Lung (tissue), 11 donors: ENCODE measurements at regions not wholly inside any gene's neighbourhood (a gene's known extent, or its start where the extent isn't known, plus 50 kb on each side); places are given as distances from the start of the nearest gene placed in this dataset.

Source experiments
- ATAC-seq: fragments of 200-7000 bp; cut with Tn5 transposase; one replicate; pipeline ENCODE4 v1.9.1; 2020; ENCODE audit warnings: moderate number of reproducible peaks; ENCODE audit not compliant: insufficient read depth, low FRiP score
- DNase-seq, 3 donors: peaks; one replicate each; pipeline ENCODE4 v3.0.0-alpha.2; 2013 to 2017
- H3K27ac ChIP-seq, 2 donors: one replicate each; pipeline ENCODE4 v1.5.1; 2013; ENCODE audit warnings: mild to moderate bottlenecking in 2 of 2, moderate library complexity in 2 of 2, control low read depth in 1 of 2, inconsistent platforms in 1 of 2, low read depth in 1 of 2, low read length in 1 of 2
- H3K27me3 ChIP-seq, 3 donors: one replicate each; pipeline ENCODE4 v1.5.1; 2013; ENCODE audit warnings: low read length in 2 of 3; ENCODE audit not compliant: control insufficient read depth in 3 of 3, insufficient read depth in 3 of 3
- H3K36me3 ChIP-seq, 4 donors: one replicate each; pipeline ENCODE4 v1.5.1; 2013; ENCODE audit warnings: low read length in 4 of 4, mild to moderate bottlenecking in 1 of 4, moderate library complexity in 1 of 4; ENCODE audit not compliant: control insufficient read depth in 4 of 4, insufficient read depth in 4 of 4
- H3K4me1 ChIP-seq, 5 donors: one replicate each; pipeline ENCODE4 v1.5.1; 2013; ENCODE audit warnings: low read length in 5 of 5, mild to moderate bottlenecking in 2 of 5, moderate library complexity in 1 of 5; ENCODE audit not compliant: control insufficient read depth in 5 of 5, insufficient read depth in 5 of 5
- H3K4me3 ChIP-seq: one replicate; pipeline ENCODE4 v1.5.1; 2013; ENCODE audit warnings: mild to moderate bottlenecking, control low read depth, moderate library complexity
- H3K9ac ChIP-seq, 2 donors: one replicate each; pipeline ENCODE4 v1.5.1; 2013; ENCODE audit warnings: low read length in 2 of 2, control low read depth in 1 of 2; ENCODE audit not compliant: insufficient read depth in 1 of 2
- H3K9me3 ChIP-seq, 4 donors: one replicate each; pipeline ENCODE4 v1.5.1; 2013; ENCODE audit warnings: low read length in 3 of 4, mild to moderate bottlenecking in 1 of 4, moderate library complexity in 1 of 4; ENCODE audit not compliant: control insufficient read depth in 4 of 4, insufficient read depth in 3 of 4
- CTCF ChIP-seq: IDR thresholded peaks from 2 replicates; pipeline ENCODE4 v1.5.1; 2012; ENCODE audit warnings: mild to moderate bottlenecking; ENCODE audit errors: control extremely low read depth, extremely low read depth
- WGBS, 2 donors: extraction: QIAGEN DNeasy Blood & Tissue Kit; methylation state at CpG; one replicate each; pipeline ENCODE4 v1.1.7; 2013; 5-methylcytosine and 5-hydroxymethylcytosine counted together
- donor health status: control.
- donor health status: control.
- donor health status: Bipolar disorder and iron deficiency.
- donor health status: healthy.
- donor health status: DM: yes; HTN: yes; CAD: no.

DNA sequence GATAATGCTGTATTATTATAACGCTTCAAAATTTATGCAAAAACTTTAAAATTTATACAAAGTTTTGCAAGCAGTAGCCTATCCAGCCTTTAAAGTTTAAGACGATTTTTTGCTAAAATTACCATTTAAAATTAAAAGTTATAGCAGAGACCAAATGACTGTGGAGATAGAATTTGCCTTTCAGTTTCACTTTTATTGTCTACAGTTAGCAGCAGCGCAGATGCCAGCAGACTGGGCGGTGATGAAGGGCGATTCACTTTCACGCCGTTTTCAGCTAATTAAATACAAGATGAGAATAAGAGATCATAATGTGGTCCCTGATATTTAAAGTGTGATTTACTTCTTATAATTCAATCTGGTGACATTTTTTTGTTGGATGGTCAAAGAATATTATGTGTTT is 1381.5 kb upstream of the ADGRL3 start:
- peaks cover 0 to 2% (median 0%) of the 10 kb centered on the region in 4 donors for H3K9me3 ChIP-seq
- no peaks in the 10 kb centered on the region for H3K36me3 ChIP-seq
- H3K27ac ChIP-seq = no peak overlapping the region
- no peak overlapping the region for H3K4me3 ChIP-seq
- no peak for TF ChIP-seq CTCF
- 41 to 50% methylated on average over 7 of the region's 7 CpGs for WGBS, 2 donors
- ATAC-seq = no peak
- no peaks in the 10 kb centered on the region for H3K4me1 ChIP-seq
- DNase-seq = peak in 2 of 3 donors; percentile 4 to 21
- no peaks in the 10 kb centered on the region for H3K27me3 ChIP-seq
- H3K9ac ChIP-seq = no peak overlapping the region

DNA sequence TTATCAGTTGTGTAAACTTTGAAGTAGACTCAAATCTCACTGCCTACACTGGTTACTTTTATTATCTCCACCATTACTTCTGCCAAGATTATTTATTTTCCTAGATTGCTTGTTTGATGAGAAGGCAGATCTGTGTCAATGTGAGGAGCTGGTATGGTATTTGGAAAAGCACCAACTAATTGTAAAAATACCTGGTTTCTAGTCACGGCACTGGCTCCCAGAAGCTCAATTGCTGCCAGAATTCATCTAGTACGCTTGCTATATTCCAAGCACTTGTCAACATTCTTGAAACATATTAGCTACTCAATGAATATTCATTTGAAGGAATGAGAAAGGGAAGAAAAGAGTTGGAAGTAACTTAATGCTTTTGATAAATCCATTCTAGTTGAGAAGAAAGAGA is 1376.8 kb upstream of the ADGRL3 start:
- no peak overlapping the region for H3K4me3 ChIP-seq
- no peak overlapping the region for H3K9ac ChIP-seq
- ATAC-seq (no peak), DNase-seq (no peak)
- H3K27ac ChIP-seq = no peak overlapping the region
- H3K36me3 ChIP-seq = no peaks in the 10 kb centered on the region
- 61 to 74% methylated on average over 2 of the region's 2 CpGs for WGBS, 2 donors
- H3K27me3 ChIP-seq = no peaks in the 10 kb centered on the region
- H3K9me3 ChIP-seq = peaks cover 0 to 2% (median 0%) of the 10 kb centered on the region in 4 donors
- H3K4me1 ChIP-seq = no peaks in the 10 kb centered on the region
- no peak for TF ChIP-seq CTCF

GRCh38 chr4:59825104-59825503 is 1375.0 kb upstream of the ADGRL3 start:
- H3K4me3 ChIP-seq = no peak overlapping the region
- H3K36me3 ChIP-seq = no peaks in the 10 kb centered on the region
- H3K9ac ChIP-seq = no peak overlapping the region
- H3K9me3 ChIP-seq = peaks cover 0 to 2% (median 0%) of the 10 kb centered on the region in 4 donors
- no peaks in the 10 kb centered on the region for H3K4me1 ChIP-seq
- no peak for ATAC-seq
- no peak for DNase-seq
- no peaks in the 10 kb centered on the region for H3K27me3 ChIP-seq
- no peak overlapping the region for H3K27ac ChIP-seq
- WGBS, 2 donors = 73 to 76% methylated on average over 6 of the region's 6 CpGs
- TF ChIP-seq CTCF = no peak

DNA sequence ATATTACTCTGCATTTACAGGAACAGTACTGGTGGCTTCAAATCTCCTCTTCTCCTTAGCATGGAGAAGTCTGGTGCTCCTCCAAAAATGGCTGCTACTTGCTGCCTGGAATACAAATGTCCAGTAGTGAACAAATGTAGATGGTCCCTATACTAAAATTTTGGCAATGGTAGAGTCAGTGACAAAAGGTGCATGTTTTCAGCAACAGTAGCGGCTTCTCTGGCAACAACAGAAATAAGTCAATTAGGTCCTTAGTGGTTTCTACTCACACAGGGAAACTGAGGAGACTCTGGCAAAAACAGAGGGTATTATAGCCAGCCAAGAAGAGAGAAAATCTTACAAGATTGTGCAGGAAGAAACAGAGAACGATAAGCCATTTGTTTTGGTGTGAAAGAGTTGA is 1368.4 kb upstream of the ADGRL3 start:
- no peak overlapping the region for H3K4me3 ChIP-seq
- ATAC-seq (no peak), DNase-seq (no peak)
- no peaks in the 10 kb centered on the region for H3K27me3 ChIP-seq
- no peaks in the 10 kb centered on the region for H3K9me3 ChIP-seq
- no peak overlapping the region for H3K9ac ChIP-seq
- 87% methylated on average over 1 to 2 of the region's 2 CpGs for WGBS, 2 donors
- H3K4me1 ChIP-seq = no peaks in the 10 kb centered on the region
- no peaks in the 10 kb centered on the region for H3K36me3 ChIP-seq
- no peak overlapping the region for H3K27ac ChIP-seq
- no peak for TF ChIP-seq CTCF
